NCI-H82 treated with DMSO at 0.1 percent for 48 hours (cell line): ENCODE measurements at regions not wholly inside any gene's neighbourhood (a gene's known extent, or its start where the extent isn't known, plus 50 kb on each side); places are given as distances from the start of the nearest gene placed in this dataset.
"Not testable (repeated sequence)": the region's sequence is repeated elsewhere in the genome, so short reads cannot be mapped to it uniquely, and the experiment has no call there.

ENCODE experiments used
- DNase-seq: peaks from one replicate; lab custom pipeline; 2025; ENCODE audit not compliant: unreplicated experiment; lab: John Stamatoyannopoulos, UW

GRCh38 chr9:21533597-21533996 lies 51.5 kb upstream of the IFNE start:
- DNase-seq, result no peak

- DNase-seq, result no peak
Observed at GRCh38 chr9:21535396-21535795, 53.3 kb upstream of the IFNE start.

- no peak for DNase-seq
Observed at GRCh38 chr9:21542787-21543186, 60.7 kb upstream of the IFNE start.

- DNase-seq, result no peak
Observed at GRCh38 chr9:21543187-21543586, 61.1 kb upstream of the IFNE start.

- not testable (repeated sequence) for DNase-seq
Observed at GRCh38 chr9:21543816-21544215, 61.7 kb upstream of the IFNE start.

- DNase-seq, result no peak
Observed at GRCh38 chr9:21546949-21547348, 64.8 kb upstream of the IFNE start.

- DNase-seq, result no peak
Observed at GRCh38 chr9:21549251-21549765, 67.2 kb upstream of the IFNE start.

GRCh38 chr9:21549890-21550289 lies 67.8 kb upstream of the IFNE start:
- no peak for DNase-seq

GRCh38 chr9:21550392-21550791 lies 68.3 kb upstream of the IFNE start:
- no peak for DNase-seq

GRCh38 chr9:21551401-21551800 lies 69.3 kb upstream of the IFNE start:
- no peak for DNase-seq

- no peak for DNase-seq
Observed at GRCh38 chr9:21552244-21553170, 70.4 kb upstream of the IFNE start.

- DNase-seq, result no peak
Observed at GRCh38 chr9:21553441-21553840, 71.3 kb upstream of the IFNE start.

GRCh38 chr9:21554813-21555212 lies 72.7 kb upstream of the IFNE start:
- no peak for DNase-seq

GRCh38 chr9:21555911-21556310 lies 73.8 kb upstream of the IFNE start:
- no peak for DNase-seq

GRCh38 chr9:21556581-21557427 lies 74.7 kb upstream of the IFNE start:
- no peak for DNase-seq

- DNase-seq, result no peak
Observed at GRCh38 chr9:21557428-21557768, 75.3 kb upstream of the IFNE start.

GRCh38 chr9:21558079-21558478 lies 76.0 kb upstream of the IFNE start:
- no peak for DNase-seq

GRCh38 chr9:21558615-21559401 lies 76.7 kb upstream of the IFNE start:
- DNase-seq, result no peak

GRCh38 chr9:21559402-21560280 lies 77.5 kb upstream of the IFNE start:
- DNase-seq, result no peak

GRCh38 chr9:21560281-21560745 lies 78.2 kb upstream of the IFNE start:
- no peak for DNase-seq
